PC-9 (cell line): ENCODE measurements at regions not wholly inside any gene's neighbourhood (a gene's known extent, or its start where the extent isn't known, plus 50 kb on each side); places are given as distances from the start of the nearest gene placed in this dataset.

ENCODE experiments used
- BruUV-seq: library from RNA; stranded (reverse); fragments of 400-500 nt; replicated peaks from 2 replicates; lab custom pipeline; 2021; lab: Mats Ljungman, UMichigan
- CTCF ChIA-PET: fragments of 300-600 bp; sonication (Branson Sonifier 250); formaldehyde crosslinking; loops from one replicate; lab custom pipeline; 2022; ENCODE audit warnings: antibody characterized with exemption; lab: Charles Lee
- POLR2A ChIA-PET: fragments of 300-600 bp; sonication (Branson Sonifier 250); formaldehyde crosslinking; loops from one replicate; lab custom pipeline; 2022; ENCODE audit warnings: antibody characterized with exemption; ENCODE audit not compliant: unreplicated experiment; lab: Charles Lee
- DNase-seq, 2 experiments: peaks; one replicate each; pipeline versions ENCODE4 v3.0.0 to v3.0.0-alpha.2; 2015 to 2022; ENCODE audit warnings: mixed read lengths in 1 of 2
- H2AFZ ChIP-seq: fragments of 200-600 bp; sonication (generic); 2 replicates; pipeline ENCODE4 v1.8.1; 2017; ENCODE audit warnings: antibody characterized with exemption
- H3F3A ChIP-seq: fragments of 200-600 bp; sonication (generic); 2 replicates; pipeline ENCODE4 v1.8.1; 2017; ENCODE audit warnings: antibody characterized with exemption, mild to moderate bottlenecking, low read depth; ENCODE audit not compliant: insufficient read depth
- H3K27ac ChIP-seq: fragments of 200-600 bp; sonication (generic); 2 replicates; pipeline ENCODE4 v1.6.1; 2016; ENCODE audit warnings: mixed run types
- H3K27me3 ChIP-seq: fragments of 200-600 bp; sonication (generic); 2 replicates; pipeline ENCODE4 v1.6.1; 2016; ENCODE audit warnings: low read depth, mixed run types; ENCODE audit not compliant: insufficient read depth
- H3K36me3 ChIP-seq: fragments of 200-600 bp; sonication (generic); 2 replicates; pipeline ENCODE4 v1.6.1; 2016; ENCODE audit warnings: low read depth, mixed run types
- H3K4me1 ChIP-seq: fragments of 200-600 bp; sonication (generic); replicated peaks from 2 replicates; pipeline ENCODE4 v1.6.1; 2016; ENCODE audit warnings: mixed run types; ENCODE audit not compliant: insufficient read depth
- H3K4me2 ChIP-seq: fragments of 200-600 bp; sonication (generic); 2 replicates; pipeline ENCODE4 v1.6.1; 2017; ENCODE audit warnings: mixed run types
- H3K4me3 ChIP-seq: fragments of 200-600 bp; sonication (generic); 2 replicates; pipeline ENCODE4 v1.6.1; 2016; ENCODE audit warnings: mixed run types
- H3K79me2 ChIP-seq: fragments of 200-600 bp; sonication (generic); 2 replicates; pipeline ENCODE4 v1.6.1; 2017; ENCODE audit warnings: low read depth, mixed run types
- H3K9me2 ChIP-seq: fragments of 200-600 bp; sonication (generic); 2 replicates; pipeline ENCODE4 v1.8.1; 2017; ENCODE audit warnings: mild to moderate bottlenecking; ENCODE audit not compliant: insufficient read depth
- H3K9me3 ChIP-seq: fragments of 200-600 bp; sonication (generic); 2 replicates; pipeline ENCODE4 v1.8.1; 2016; ENCODE audit warnings: low read depth; ENCODE audit not compliant: insufficient read depth
- H4K20me1 ChIP-seq: fragments of 200-600 bp; sonication (generic); 2 replicates; pipeline ENCODE4 v1.8.1; 2017; ENCODE audit not compliant: insufficient read depth
- EZH2 ChIP-seq: fragments of 200-600 bp; sonication (generic); IDR thresholded peaks from 2 replicates; pipeline ENCODE4 v1.8.0; 2017; ENCODE audit warnings: antibody characterized with exemption, low read depth
- intact Hi-C: fragments of 100-400 bp; cut with micrococcal nuclease; formaldehyde crosslinking; loops from one replicate; pipeline ENCODE4 v1.10.0; 2022; ENCODE audit not compliant: unreplicated experiment
- TF ChIP-seq, protein P1 (sequence below): fragments of 200-600 bp; sonication (generic); conservative IDR thresholded peaks from 2 replicates; pipeline ENCODE4 v1.6.1; 2017; ENCODE audit warnings: mixed run types, antibody characterized with exemption, mild to moderate bottlenecking, moderate library complexity

DNA sequence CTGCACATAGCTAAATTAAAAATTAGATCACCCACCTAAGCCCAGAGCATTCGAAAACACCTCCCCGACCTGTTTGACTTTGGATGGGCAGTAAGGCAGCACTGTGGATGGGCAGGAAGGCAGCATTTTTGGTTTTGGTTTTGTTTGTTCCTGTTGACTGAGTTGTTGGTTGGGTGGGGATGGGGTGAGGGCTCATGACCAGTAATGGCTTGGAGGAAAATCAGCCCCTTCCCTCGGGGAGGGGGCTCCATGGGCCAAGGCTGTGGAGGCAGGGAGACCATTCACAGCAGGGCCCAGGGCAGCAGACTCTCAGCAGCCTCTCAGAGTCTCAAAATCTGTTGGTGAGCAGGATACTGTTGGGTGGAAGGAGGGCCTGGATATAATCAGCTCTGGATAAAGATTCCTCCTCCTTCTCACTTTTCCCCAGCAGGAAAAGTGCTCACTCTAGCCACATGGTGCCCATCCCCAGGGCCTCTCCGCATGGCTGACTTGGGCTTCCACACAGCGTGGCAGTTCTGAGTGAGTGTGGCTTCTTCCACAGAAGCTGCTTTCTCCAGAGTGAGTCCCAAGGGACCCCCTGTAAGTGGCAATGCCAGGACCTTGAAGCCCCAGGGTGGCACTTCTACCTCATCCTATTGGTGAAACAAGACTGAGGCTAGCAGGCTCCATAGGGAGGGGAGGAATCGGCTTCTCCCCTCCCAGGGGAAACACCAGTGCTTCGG, 1491.2 kb downstream of the BRD1 start:
- ChIA-PET POLR2A (no interaction called here), CTCF (no interaction called here)
- Histone ChIP-seq H3K36me3 (no peaks in the 10 kb centered on the region), H3K4me2 (no peak overlapping the region), H3K9me3 (no peaks in the 10 kb centered on the region), H3K79me2 (no peaks in the 10 kb centered on the region), H3K9me2 (no peaks in the 10 kb centered on the region), H3K4me1 (no peaks in the 10 kb centered on the region), H3F3A (no peaks in the 10 kb centered on the region), H3K27me3 (peaks cover 100% of the 10 kb centered on the region), H3K4me3 (no peak overlapping the region), H3K27ac (no peak overlapping the region), H2AFZ (no peak overlapping the region), H4K20me1 (no peaks in the 10 kb centered on the region; the same call in 1 of the 2 replicates)
- no TSS peak for BruUV-seq
- DNase-seq: no peak
- TF ChIP-seq, protein P1, sequence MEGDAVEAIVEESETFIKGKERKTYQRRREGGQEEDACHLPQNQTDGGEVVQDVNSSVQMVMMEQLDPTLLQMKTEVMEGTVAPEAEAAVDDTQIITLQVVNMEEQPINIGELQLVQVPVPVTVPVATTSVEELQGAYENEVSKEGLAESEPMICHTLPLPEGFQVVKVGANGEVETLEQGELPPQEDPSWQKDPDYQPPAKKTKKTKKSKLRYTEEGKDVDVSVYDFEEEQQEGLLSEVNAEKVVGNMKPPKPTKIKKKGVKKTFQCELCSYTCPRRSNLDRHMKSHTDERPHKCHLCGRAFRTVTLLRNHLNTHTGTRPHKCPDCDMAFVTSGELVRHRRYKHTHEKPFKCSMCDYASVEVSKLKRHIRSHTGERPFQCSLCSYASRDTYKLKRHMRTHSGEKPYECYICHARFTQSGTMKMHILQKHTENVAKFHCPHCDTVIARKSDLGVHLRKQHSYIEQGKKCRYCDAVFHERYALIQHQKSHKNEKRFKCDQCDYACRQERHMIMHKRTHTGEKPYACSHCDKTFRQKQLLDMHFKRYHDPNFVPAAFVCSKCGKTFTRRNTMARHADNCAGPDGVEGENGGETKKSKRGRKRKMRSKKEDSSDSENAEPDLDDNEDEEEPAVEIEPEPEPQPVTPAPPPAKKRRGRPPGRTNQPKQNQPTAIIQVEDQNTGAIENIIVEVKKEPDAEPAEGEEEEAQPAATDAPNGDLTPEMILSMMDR: no peak
- TF ChIP-seq EZH2: no peak
- intact Hi-C loops: no loop called here

DNA sequence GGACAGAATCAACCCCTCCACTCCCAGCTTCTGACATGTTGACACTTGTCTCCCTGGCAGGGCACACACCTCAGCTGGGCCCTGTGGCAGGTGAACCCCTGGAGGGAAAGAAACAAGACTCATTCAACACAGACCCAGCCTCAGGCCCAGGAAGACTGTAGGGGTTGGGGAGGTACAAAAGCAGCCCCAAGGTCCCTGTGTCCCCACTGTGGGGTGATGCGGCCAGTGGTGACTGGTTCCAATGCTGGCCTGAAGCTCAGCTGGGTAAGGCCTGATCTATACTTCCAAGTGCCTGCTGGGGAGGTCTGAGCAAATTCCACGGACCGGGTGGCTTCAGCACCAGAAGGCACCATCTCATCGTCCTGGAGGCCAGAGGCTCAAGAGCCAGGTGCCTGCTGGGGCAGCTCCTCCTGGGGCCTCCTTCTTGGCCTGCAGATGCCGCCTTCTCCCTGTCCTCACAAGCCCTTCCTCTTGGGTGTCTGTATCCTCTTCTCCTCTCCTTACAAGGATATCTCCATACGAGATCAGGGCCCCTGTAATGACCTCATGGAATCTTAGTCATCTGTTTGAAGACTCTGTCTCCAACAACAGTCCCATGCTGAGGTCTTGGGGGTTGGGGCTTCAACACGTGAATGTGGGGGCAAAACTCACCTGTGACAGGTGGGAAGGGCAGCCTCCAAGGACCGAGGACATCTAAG, 1492.1 kb downstream of the BRD1 start:
- peaks cover 100% of the 10 kb centered on the region for H3K27me3 ChIP-seq
- H3K4me2 ChIP-seq: no peak overlapping the region
- no peaks in the 10 kb centered on the region for H3K79me2 ChIP-seq
- H3K9me2 ChIP-seq: no peaks in the 10 kb centered on the region
- TF ChIP-seq, protein P1: no peak
- TF ChIP-seq EZH2: no peak
- no peak overlapping the region for H3K27ac ChIP-seq
- no peaks in the 10 kb centered on the region for H3K36me3 ChIP-seq
- H3F3A ChIP-seq: no peaks in the 10 kb centered on the region
- no peak overlapping the region for H2AFZ ChIP-seq
- H3K4me3 ChIP-seq: no peak overlapping the region
- no peaks in the 10 kb centered on the region for H3K9me3 ChIP-seq
- BruUV-seq: no TSS peak
- CTCF ChIA-PET: no interaction called here
- POLR2A ChIA-PET: no interaction called here
- H4K20me1 ChIP-seq: no peaks in the 10 kb centered on the region; the same call in 1 of the 2 replicates
- intact Hi-C loops: no loop called here
- no peak for DNase-seq
- H3K4me1 ChIP-seq: no peaks in the 10 kb centered on the region

DNA sequence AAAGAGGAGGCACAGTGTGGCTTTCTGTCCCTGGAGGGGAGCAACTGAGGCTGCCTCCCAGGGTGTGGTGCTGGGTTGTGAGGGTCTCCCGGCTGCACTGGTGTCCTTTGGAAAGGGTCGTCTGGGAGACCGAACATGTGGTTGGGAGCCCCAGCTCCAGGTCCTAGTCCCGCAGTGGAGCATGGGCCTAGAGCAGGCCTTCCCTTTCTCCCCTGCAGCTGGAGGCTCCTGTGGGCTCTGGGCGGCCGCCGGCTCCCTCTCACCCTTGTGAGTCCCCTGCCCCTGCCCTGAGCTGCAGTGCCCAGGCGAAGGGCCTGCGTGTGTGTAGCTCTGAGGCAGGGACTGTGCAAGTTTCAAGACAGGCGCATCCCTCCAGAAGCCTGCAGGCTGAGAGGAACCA, 1492.7 kb downstream of the BRD1 start:
- Histone ChIP-seq H3K27me3 (peaks cover 100% of the 10 kb centered on the region), H3K4me2 (no peak overlapping the region), H3K79me2 (no peaks in the 10 kb centered on the region), H2AFZ (no peak overlapping the region), H3K4me3 (no peak overlapping the region), H3K9me3 (no peaks in the 10 kb centered on the region), H3K27ac (no peak overlapping the region), H3K9me2 (no peaks in the 10 kb centered on the region), H3K36me3 (no peaks in the 10 kb centered on the region), H3F3A (no peaks in the 10 kb centered on the region), H3K4me1 (no peaks in the 10 kb centered on the region), H4K20me1 (no peaks in the 10 kb centered on the region; the same call in 1 of the 2 replicates)
- CTCF ChIA-PET: no interaction called here
- BruUV-seq: no TSS peak
- no peak for DNase-seq
- intact Hi-C loops: no loop called here
- no peak for TF ChIP-seq EZH2
- TF ChIP-seq, protein P1: no peak
- POLR2A ChIA-PET: no interaction called here
